ENCODE measurements at regions not wholly inside any gene's neighbourhood (a gene's known extent, or its start where the extent isn't known, plus 50 kb on each side); places are given as distances from the start of the nearest gene placed in this dataset.

DNA sequence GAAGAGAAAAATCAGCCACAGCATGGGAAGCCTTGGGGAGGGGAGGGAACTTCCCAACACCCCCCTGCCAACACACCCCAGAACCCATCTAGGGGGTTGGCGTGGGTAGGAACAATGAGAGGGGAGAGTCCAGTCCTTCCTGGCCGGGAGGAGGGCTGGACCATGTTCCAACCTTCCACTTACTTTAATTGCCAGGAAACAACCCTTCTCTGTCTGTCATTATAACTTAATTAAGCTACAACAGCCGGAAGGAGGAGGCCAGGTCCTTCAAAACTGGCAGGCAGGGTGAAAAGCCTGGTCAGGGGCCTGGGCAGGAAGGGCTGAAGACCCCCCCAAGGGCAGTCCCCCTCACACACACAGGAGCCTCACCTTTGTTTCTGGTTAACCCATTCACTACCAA is 447.0 kb downstream of the SOX9 start:
- TF ChIP-seq, protein P1, sequence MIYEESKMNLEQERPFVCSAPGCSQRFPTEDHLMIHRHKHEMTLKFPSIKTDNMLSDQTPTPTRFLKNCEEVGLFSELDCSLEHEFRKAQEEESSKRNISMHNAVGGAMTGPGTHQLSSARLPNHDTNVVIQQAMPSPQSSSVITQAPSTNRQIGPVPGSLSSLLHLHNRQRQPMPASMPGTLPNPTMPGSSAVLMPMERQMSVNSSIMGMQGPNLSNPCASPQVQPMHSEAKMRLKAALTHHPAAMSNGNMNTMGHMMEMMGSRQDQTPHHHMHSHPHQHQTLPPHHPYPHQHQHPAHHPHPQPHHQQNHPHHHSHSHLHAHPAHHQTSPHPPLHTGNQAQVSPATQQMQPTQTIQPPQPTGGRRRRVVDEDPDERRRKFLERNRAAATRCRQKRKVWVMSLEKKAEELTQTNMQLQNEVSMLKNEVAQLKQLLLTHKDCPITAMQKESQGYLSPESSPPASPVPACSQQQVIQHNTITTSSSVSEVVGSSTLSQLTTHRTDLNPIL (CRISPR knock-in tag; IDR thresholded peaks at IDR 0.05; ENCODE audit: low read depth), result no peak
- TF ChIP-seq ZFP30 (CRISPR knock-in tag; IDR thresholded peaks at IDR 0.05), result no peak
